GM12891 (cell line): ENCODE measurements at regions not wholly inside any gene's neighbourhood (a gene's known extent, or its start where the extent isn't known, plus 50 kb on each side); places are given as distances from the start of the nearest gene placed in this dataset.

Source experiments
- POLR2AphosphoS5 ChIP-seq: IDR thresholded peaks from 2 replicates; pipeline ENCODE4 v1.6.1; 2011; ENCODE audit warnings: low read depth, low read length, control low read depth
- TAF1 ChIP-seq: IDR thresholded peaks from 2 replicates; pipeline ENCODE4 v1.6.1; 2011; ENCODE audit warnings: low read depth, low read length, control low read depth

GRCh38 chrY:19015213-19015612 lies 241.7 kb upstream of the HSFY2 start:
- no peak for TF ChIP-seq POLR2AphosphoS5
- no peak for TF ChIP-seq TAF1
